T-helper 2 cell treated with Interferon-gamma antibody and Interleukin-4, amounts not matched to agents 5 μg/mL and 100 μg/mL, for 36 hours (primary cell): ENCODE measurements at regions not wholly inside any gene's neighbourhood (a gene's known extent, or its start where the extent isn't known, plus 50 kb on each side); places are given as distances from the start of the nearest gene placed in this dataset.

Source experiments
- DNase-seq: peaks from one replicate; pipeline ENCODE4 v3.0.0; 2021; ENCODE audit warnings: low spot score
- H3K27ac Mint-ChIP-seq: one replicate; pipeline ENCODE4 v1.8.0; 2021; ENCODE audit warnings: mild to moderate bottlenecking, mixed read lengths
- H3K27me3 Mint-ChIP-seq: one replicate; pipeline ENCODE4 v1.8.0; 2021; ENCODE audit warnings: low read depth, mixed read lengths
- H3K36me3 Mint-ChIP-seq: one replicate; pipeline ENCODE4 v1.8.0; 2021; ENCODE audit warnings: low read depth, mixed read lengths
- H3K4me1 Mint-ChIP-seq: one replicate; pipeline ENCODE4 v1.8.0; 2021; ENCODE audit warnings: low read depth, mixed read lengths
- H3K4me3 Mint-ChIP-seq: one replicate; pipeline ENCODE4 v1.8.0; 2022; ENCODE audit warnings: mild to moderate bottlenecking, moderate library complexity, mixed read lengths
- H3K9me3 Mint-ChIP-seq: one replicate; pipeline ENCODE4 v1.8.0; 2021; ENCODE audit warnings: mixed read lengths

DNA sequence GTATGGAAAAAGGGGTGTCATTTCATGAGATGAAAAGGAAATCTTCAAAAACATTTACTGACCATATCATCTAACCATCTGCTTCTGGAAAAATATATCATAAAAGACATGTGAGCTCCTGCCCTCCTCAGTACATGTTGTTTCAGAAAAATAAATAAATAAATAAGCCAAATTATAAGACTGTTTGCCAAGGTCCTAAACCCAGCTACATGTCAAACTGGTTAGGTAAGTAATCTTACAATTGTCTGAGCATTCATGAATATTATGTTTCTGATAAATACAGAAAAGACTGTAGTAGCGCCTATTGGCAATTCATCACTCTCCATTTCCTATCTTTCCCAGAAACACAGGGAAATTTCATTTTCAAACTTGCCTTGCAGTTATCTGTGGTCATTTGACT, 138.9 kb upstream of the SETBP1 start:
- DNase-seq: no peak
- no peaks in the 10 kb centered on the region for H3K36me3 Mint-ChIP-seq
- no peak overlapping the region for H3K4me3 Mint-ChIP-seq
- no peak overlapping the region for H3K27ac Mint-ChIP-seq
- H3K4me1 Mint-ChIP-seq: no peaks in the 10 kb centered on the region
- H3K9me3 Mint-ChIP-seq: no peaks in the 10 kb centered on the region
- no peaks in the 10 kb centered on the region for H3K27me3 Mint-ChIP-seq

- no peak for DNase-seq
- no peaks in the 10 kb centered on the region for H3K9me3 Mint-ChIP-seq
- no peaks in the 10 kb centered on the region for H3K36me3 Mint-ChIP-seq
- no peaks in the 10 kb centered on the region for H3K4me1 Mint-ChIP-seq
- H3K27ac Mint-ChIP-seq: no peak overlapping the region
- H3K27me3 Mint-ChIP-seq: no peaks in the 10 kb centered on the region
- H3K4me3 Mint-ChIP-seq: no peak overlapping the region
These were observed 137.3 kb upstream of the SETBP1 start for GRCh38 chr18:44543387-44543786.

- H3K27me3 Mint-ChIP-seq: no peaks in the 10 kb centered on the region
- no peaks in the 10 kb centered on the region for H3K36me3 Mint-ChIP-seq
- H3K27ac Mint-ChIP-seq: no peak overlapping the region
- DNase-seq: no peak
- no peaks in the 10 kb centered on the region for H3K9me3 Mint-ChIP-seq
- no peaks in the 10 kb centered on the region for H3K4me1 Mint-ChIP-seq
- no peak overlapping the region for H3K4me3 Mint-ChIP-seq
These were observed 135.2 kb upstream of the SETBP1 start for GRCh38 chr18:44545359-44545985.

- H3K4me1 Mint-ChIP-seq: no peaks in the 10 kb centered on the region
- H3K9me3 Mint-ChIP-seq: no peaks in the 10 kb centered on the region
- DNase-seq: no peak
- no peak overlapping the region for H3K4me3 Mint-ChIP-seq
- no peaks in the 10 kb centered on the region for H3K27me3 Mint-ChIP-seq
- no peak overlapping the region for H3K27ac Mint-ChIP-seq
- H3K36me3 Mint-ChIP-seq: no peaks in the 10 kb centered on the region
These were observed 133.7 kb upstream of the SETBP1 start for GRCh38 chr18:44546954-44547353.

DNA sequence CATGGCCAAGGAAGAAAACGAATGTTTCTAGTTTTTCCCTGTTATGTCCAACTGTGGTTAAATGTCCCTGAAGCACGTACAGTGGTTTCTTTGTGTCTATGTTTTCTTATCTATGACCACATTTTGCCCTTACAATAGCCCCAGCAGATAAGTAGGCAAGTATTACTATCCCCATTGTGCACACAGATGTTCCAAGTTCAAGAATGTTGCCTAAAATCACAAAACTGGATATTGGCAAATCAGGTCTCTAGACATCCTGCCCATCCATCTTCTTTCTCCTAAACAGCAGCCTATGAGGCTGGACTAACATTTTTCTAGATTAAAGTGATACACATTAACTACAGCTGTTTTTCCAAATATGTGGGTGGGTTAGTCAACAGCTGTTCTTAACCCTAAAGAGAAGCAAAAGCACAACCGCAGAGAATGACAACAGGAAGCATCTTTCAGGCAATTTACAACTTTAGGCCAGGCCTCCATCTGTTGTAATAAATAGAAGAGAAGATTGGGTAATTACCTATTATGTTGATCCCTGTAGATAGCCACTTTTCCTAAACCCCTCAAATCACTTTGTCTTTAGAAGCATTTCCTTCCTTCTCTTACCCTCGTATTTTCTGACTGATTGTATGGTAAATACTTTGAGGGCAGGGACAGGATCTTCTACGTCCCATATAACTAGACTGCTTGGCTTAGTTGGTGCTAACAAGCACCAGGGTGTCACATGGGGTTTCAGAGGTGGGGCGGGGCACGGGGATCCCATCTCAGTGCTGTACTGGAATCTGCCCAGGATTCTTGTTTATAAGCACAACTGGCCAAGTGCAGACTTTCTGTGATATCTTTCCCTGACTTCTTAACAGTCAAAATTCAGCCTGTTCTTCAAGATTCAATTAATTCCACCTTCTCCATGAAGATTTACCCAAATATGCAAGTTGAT, 132.1 kb upstream of the SETBP1 start:
- no peaks in the 10 kb centered on the region for H3K36me3 Mint-ChIP-seq
- no peak overlapping the region for H3K4me3 Mint-ChIP-seq
- no peaks in the 10 kb centered on the region for H3K9me3 Mint-ChIP-seq
- no peaks in the 10 kb centered on the region for H3K4me1 Mint-ChIP-seq
- no peaks in the 10 kb centered on the region for H3K27me3 Mint-ChIP-seq
- DNase-seq: no peak
- no peak overlapping the region for H3K27ac Mint-ChIP-seq

DNA sequence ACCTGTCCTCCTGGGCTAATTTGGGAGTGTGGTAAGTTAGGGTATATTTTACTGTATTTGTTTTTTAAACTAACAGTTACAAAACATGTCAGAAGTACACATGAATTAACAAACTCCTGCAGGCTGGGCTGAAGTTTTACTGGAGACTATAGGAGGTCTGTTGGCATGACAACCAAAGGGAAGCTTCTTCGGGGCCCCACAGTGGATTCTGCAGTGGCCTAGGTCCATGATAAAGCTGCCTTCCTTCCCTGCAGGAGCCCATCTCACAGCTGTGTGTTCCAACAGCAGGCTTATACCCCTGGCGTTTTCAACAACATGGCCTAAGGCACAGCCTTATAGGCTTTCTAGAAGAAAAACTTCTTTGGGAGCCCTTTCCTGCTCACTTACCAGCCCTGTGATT, 128.0 kb upstream of the SETBP1 start:
- H3K27me3 Mint-ChIP-seq: peaks cover 3% of the 10 kb centered on the region
- H3K36me3 Mint-ChIP-seq: no peaks in the 10 kb centered on the region
- no peak overlapping the region for H3K27ac Mint-ChIP-seq
- H3K4me3 Mint-ChIP-seq: no peak overlapping the region
- H3K4me1 Mint-ChIP-seq: no peaks in the 10 kb centered on the region
- DNase-seq: no peak
- no peaks in the 10 kb centered on the region for H3K9me3 Mint-ChIP-seq

DNA sequence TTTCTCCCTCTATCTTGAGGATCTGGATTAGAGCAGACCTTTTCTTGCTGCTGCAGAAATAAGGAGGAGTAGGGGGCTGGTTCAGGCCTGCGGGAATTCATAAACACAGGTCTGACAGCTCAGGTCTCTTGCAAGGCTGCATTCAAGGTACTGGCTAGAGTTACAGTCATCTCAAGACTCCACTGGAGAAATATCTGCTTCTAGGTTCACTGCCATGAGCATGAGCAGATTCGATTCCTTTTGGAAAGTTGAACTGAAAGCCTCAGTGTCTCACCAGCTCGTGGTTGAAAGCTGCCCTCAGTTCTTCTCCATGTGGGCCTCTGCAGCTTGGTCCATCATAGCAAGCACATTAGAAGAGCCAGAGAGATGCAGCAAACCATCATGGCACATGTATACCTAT, 124.4 kb upstream of the SETBP1 start:
- no peaks in the 10 kb centered on the region for H3K36me3 Mint-ChIP-seq
- DNase-seq: no peak
- peaks cover 5% of the 10 kb centered on the region for H3K27me3 Mint-ChIP-seq
- H3K4me3 Mint-ChIP-seq: no peak overlapping the region
- H3K27ac Mint-ChIP-seq: no peak overlapping the region
- H3K4me1 Mint-ChIP-seq: no peaks in the 10 kb centered on the region
- H3K9me3 Mint-ChIP-seq: no peaks in the 10 kb centered on the region

DNA sequence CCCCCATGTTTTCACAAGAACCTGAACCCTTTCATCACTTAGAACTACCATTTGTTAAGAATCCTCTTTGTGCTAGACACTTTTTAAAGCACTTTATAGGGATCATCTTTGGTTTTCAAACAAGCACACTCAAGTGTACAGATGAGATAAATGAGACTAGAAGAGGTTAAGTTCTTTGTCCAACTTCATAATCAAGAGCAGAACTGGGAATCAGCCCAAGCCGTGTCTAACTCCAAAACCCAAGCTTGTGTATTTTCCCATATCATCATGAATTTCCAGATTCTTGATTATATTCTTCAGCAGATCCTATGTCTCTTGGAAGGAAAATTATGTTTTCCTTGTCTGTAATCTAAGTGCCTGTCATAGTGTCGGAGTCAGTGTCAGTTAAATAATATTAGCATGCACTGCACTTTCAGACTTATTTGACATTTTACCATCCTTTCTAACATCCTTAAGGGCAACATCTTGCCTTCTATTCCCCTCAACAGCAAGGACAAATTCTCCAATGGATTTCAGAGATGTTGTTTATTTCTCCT, 123.0 kb upstream of the SETBP1 start:
- no peaks in the 10 kb centered on the region for H3K9me3 Mint-ChIP-seq
- no peak overlapping the region for H3K4me3 Mint-ChIP-seq
- DNase-seq: no peak
- H3K27me3 Mint-ChIP-seq: peaks cover 5% of the 10 kb centered on the region
- H3K36me3 Mint-ChIP-seq: no peaks in the 10 kb centered on the region
- no peaks in the 10 kb centered on the region for H3K4me1 Mint-ChIP-seq
- H3K27ac Mint-ChIP-seq: no peak overlapping the region

DNA sequence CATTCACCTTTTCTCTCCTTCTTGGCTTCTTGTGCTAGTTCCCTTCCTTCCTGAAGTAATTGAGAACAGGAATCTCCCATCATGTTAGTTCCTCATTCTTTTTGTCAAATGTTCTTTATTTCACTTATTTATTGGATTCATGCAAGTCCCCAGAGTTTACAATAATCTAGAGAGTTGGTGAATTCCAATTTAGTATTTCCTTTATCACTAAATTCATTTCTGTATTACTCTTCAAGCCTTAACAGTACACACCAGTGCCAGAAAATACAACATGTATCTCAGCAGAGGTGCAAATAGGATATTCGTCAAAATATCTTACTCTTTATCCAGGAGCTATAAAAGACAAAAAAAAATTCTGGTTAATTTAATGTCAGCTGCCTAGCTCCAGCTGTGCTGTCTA, 121.9 kb upstream of the SETBP1 start:
- Mint-ChIP-seq H3K4me3 (no peak overlapping the region), H3K36me3 (no peaks in the 10 kb centered on the region), H3K4me1 (no peaks in the 10 kb centered on the region), H3K27me3 (peaks cover 5% of the 10 kb centered on the region), H3K9me3 (no peaks in the 10 kb centered on the region), H3K27ac (no peak overlapping the region)
- DNase-seq: no peak

DNA sequence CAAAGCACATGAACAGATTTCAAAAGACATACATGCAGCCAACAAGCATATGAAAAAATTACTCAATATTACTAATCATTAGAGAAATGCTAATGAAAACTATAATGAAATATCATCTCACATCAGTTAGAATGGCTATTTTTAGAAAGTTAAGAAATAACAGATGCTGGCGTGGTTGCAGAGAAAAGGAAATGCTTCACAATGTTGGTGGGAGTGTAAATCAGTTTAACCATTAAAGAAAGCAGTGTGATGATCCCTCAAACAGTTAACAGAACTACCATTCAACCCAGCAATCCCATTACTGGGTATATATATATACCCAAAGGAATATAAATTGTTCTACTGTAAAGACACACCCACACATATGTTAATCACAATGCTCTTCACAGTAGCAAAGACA, 117.7 kb upstream of the SETBP1 start:
- no peaks in the 10 kb centered on the region for H3K36me3 Mint-ChIP-seq
- DNase-seq: no peak
- no peaks in the 10 kb centered on the region for H3K9me3 Mint-ChIP-seq

DNA sequence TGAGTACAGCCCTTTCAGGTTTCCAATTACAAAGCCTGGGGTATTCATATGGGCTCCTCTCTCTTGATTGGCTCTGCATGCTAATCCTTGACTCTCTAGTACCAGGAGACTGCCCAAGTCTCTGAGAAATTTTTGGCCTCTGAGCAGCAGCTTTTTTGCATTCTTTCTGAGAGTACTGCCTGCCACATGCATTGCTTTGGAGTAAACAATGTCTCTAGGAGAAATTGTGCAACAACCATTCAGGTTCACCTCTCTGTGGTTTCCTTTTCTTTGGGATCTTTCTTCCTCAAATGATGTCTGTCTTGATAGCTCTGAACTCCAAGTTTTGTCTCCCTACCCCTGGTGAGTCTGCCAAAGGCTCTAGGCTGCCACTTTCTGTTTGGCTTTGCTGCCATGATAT, 115.8 kb upstream of the SETBP1 start:
- DNase-seq: no peak
- H3K36me3 Mint-ChIP-seq: no peaks in the 10 kb centered on the region
- no peak overlapping the region for H3K27ac Mint-ChIP-seq
- H3K27me3 Mint-ChIP-seq: peaks cover 2% of the 10 kb centered on the region
- no peaks in the 10 kb centered on the region for H3K9me3 Mint-ChIP-seq
- H3K4me3 Mint-ChIP-seq: no peak overlapping the region
- H3K4me1 Mint-ChIP-seq: no peaks in the 10 kb centered on the region

More for the DNA sequence above, 117.7 kb upstream of the SETBP1 start:
- Mint-ChIP-seq H3K4me1 (no peaks in the 10 kb centered on the region), H3K27ac (no peak overlapping the region), H3K4me3 (no peak overlapping the region), H3K27me3 (peaks cover 3% of the 10 kb centered on the region)

DNA sequence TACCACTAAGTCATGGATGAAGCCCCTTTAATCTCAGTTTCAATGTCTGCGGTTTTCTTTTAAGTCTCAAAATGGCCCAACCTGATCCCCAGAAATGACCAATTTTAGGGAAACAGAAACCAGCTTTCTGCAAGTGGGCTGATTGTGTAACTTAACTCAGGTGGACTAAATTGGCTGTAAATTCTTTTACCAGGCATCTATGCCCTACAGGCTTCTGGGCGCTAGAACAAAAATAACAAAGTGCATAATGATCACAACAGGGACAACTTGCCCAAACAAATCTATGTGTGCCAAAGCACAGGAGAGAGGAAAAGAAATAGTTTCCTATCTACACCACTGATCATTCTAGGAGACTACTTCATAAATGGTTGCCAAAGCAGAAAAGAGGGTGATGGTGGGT, 112.3 kb upstream of the SETBP1 start:
- H3K9me3 Mint-ChIP-seq: no peaks in the 10 kb centered on the region
- H3K4me3 Mint-ChIP-seq: no peak overlapping the region
- no peak overlapping the region for H3K27ac Mint-ChIP-seq

GRCh38 chr18:44568986-44569385, 111.7 kb upstream of the SETBP1 start:
- DNase-seq: no peak
- no peaks in the 10 kb centered on the region for H3K9me3 Mint-ChIP-seq
- no peak overlapping the region for H3K27ac Mint-ChIP-seq
- H3K36me3 Mint-ChIP-seq: no peaks in the 10 kb centered on the region
- no peaks in the 10 kb centered on the region for H3K4me1 Mint-ChIP-seq
- no peak overlapping the region for H3K4me3 Mint-ChIP-seq
- peaks cover 2% of the 10 kb centered on the region for H3K27me3 Mint-ChIP-seq

More for the DNA sequence above, 112.3 kb upstream of the SETBP1 start:
- H3K4me1 Mint-ChIP-seq: no peaks in the 10 kb centered on the region
- peaks cover 2% of the 10 kb centered on the region for H3K27me3 Mint-ChIP-seq
- H3K36me3 Mint-ChIP-seq: no peaks in the 10 kb centered on the region
- no peak for DNase-seq

- Mint-ChIP-seq H3K36me3 (no peaks in the 10 kb centered on the region), H3K27ac (no peak overlapping the region)
These were observed 111.2 kb upstream of the SETBP1 start for GRCh38 chr18:44569391-44570055.

More at GRCh38 chr18:44569391-44570055, 111.2 kb upstream of the SETBP1 start:
- Mint-ChIP-seq H3K4me3 (no peak overlapping the region), H3K4me1 (no peaks in the 10 kb centered on the region), H3K9me3 (no peaks in the 10 kb centered on the region), H3K27me3 (peaks cover 2% of the 10 kb centered on the region)
- DNase-seq: no peak
